ENCODE measurements at regions not wholly inside any gene's neighbourhood (a gene's known extent, or its start where the extent isn't known, plus 50 kb on each side); places are given as distances from the start of the nearest gene placed in this dataset.

GRCh38 chr1:172950528-172950927 lies 100.2 kb downstream of the TNFSF18 start:
- dilution Hi-C loops (cut with MboI; ENCODE audit: extremely low pct_ligation_motif_present, low sequenced_read_pairs) = no loop called here
- DNase-seq (ENCODE audit: low read depth, low spot score) = no peak
- no peaks in the 10 kb centered on the region for H3K9me1 ChIP-seq (ENCODE audit: control insufficient read depth, extremely low read depth, insufficient read depth, low read length)
- H3K9me3 ChIP-seq (ENCODE audit: control insufficient read depth, low read depth, low read length) = no peaks in the 10 kb centered on the region
- H3K4me2 ChIP-seq (ENCODE audit: control insufficient read depth, extremely low read depth, insufficient read depth, low read depth, low read length) = no peak overlapping the region
- H3K79me2 ChIP-seq (ENCODE audit: control insufficient read depth, insufficient read depth, low read length) = no peaks in the 10 kb centered on the region
- H3K9ac ChIP-seq (ENCODE audit: control insufficient read depth, extremely low read depth, insufficient read depth, low read length) = no peak overlapping the region
- no peaks in the 10 kb centered on the region for H3K36me3 ChIP-seq (ENCODE audit: control insufficient read depth in 2 of 2, extremely low read depth in 1 of 2, insufficient read depth in 2 of 2, low read length in 2 of 2)
- FAIRE-seq = peak; percentile 5
- no peak overlapping the region for H3K27ac ChIP-seq (ENCODE audit: control insufficient read depth, insufficient read depth, low read length)
- H3K4me3 ChIP-seq (ENCODE audit: control insufficient read depth in 2 of 3, extremely low read depth in 1 of 3, insufficient read depth in 2 of 3, low read depth in 1 of 3, low read length in 3 of 3) = no peak overlapping the region
- no peak for TF ChIP-seq EZH2 (IDR thresholded peaks at IDR 0.05; ENCODE audit: low read length)
- TF ChIP-seq CTCF (optimal IDR thresholded peaks at IDR 0.05 in 1 of 3, IDR thresholded peaks at IDR 0.05 in 1 of 3, conservative IDR thresholded peaks at IDR 0.05 in 1 of 3; ENCODE audit: extremely low read depth in 1 of 3, insufficient read depth in 2 of 3, low read length in 3 of 3) = no peak
- no peaks in the 10 kb centered on the region for H4K20me1 ChIP-seq (ENCODE audit: control insufficient read depth, extremely low read depth, insufficient read depth, low read length)
- H3K27me3 ChIP-seq (ENCODE audit: control insufficient read depth, extremely low read depth, insufficient read depth, low read length) = no peaks in the 10 kb centered on the region
- peaks cover 22% of the 10 kb centered on the region for H3K4me1 ChIP-seq (ENCODE audit: control insufficient read depth, extremely low read depth, insufficient read depth, low read length)
- no peak overlapping the region for H2AFZ ChIP-seq (ENCODE audit: control insufficient read depth, low read length)

GRCh38 chr1:172951730-172952365 lies 98.9 kb downstream of the TNFSF18 start:
- Histone ChIP-seq H3K4me1 (ENCODE audit: control insufficient read depth, extremely low read depth, insufficient read depth, low read length) (peaks cover 24% of the 10 kb centered on the region), H2AFZ (ENCODE audit: control insufficient read depth, low read length) (no peak overlapping the region), H3K9me1 (ENCODE audit: control insufficient read depth, extremely low read depth, insufficient read depth, low read length) (no peaks in the 10 kb centered on the region), H3K9me3 (ENCODE audit: control insufficient read depth, low read depth, low read length) (no peaks in the 10 kb centered on the region), H3K9ac (ENCODE audit: control insufficient read depth, extremely low read depth, insufficient read depth, low read length) (no peak overlapping the region), H3K27ac (ENCODE audit: control insufficient read depth, insufficient read depth, low read length) (no peak overlapping the region), H3K79me2 (ENCODE audit: control insufficient read depth, insufficient read depth, low read length) (no peaks in the 10 kb centered on the region), H3K36me3 (ENCODE audit: control insufficient read depth in 2 of 2, extremely low read depth in 1 of 2, insufficient read depth in 2 of 2, low read length in 2 of 2) (no peaks in the 10 kb centered on the region), H3K4me3 (ENCODE audit: control insufficient read depth in 2 of 3, extremely low read depth in 1 of 3, insufficient read depth in 2 of 3, low read depth in 1 of 3, low read length in 3 of 3) (no peak overlapping the region), H4K20me1 (ENCODE audit: control insufficient read depth, extremely low read depth, insufficient read depth, low read length) (no peaks in the 10 kb centered on the region), H3K27me3 (ENCODE audit: control insufficient read depth, extremely low read depth, insufficient read depth, low read length) (no peaks in the 10 kb centered on the region), H3K4me2 (ENCODE audit: control insufficient read depth, extremely low read depth, insufficient read depth, low read depth, low read length) (peak overlapping the region; percentile 44)
- peak; percentile 63 for FAIRE-seq
- TF ChIP-seq EZH2 (IDR thresholded peaks at IDR 0.05; ENCODE audit: low read length) = no peak
- TF ChIP-seq CTCF (optimal IDR thresholded peaks at IDR 0.05 in 1 of 3, IDR thresholded peaks at IDR 0.05 in 1 of 3, conservative IDR thresholded peaks at IDR 0.05 in 1 of 3; ENCODE audit: extremely low read depth in 1 of 3, insufficient read depth in 2 of 3, low read length in 3 of 3) = no peak
- no peak for DNase-seq (ENCODE audit: low read depth, low spot score)
- dilution Hi-C loops (cut with MboI; ENCODE audit: extremely low pct_ligation_motif_present, low sequenced_read_pairs) = no loop called here
